MM.1S (cell line): ENCODE measurements at regions not wholly inside any gene's neighbourhood (a gene's known extent, or its start where the extent isn't known, plus 50 kb on each side); places are given as distances from the start of the nearest gene placed in this dataset.

Experiments used
- DNase-seq: peaks from one replicate; pipeline ENCODE4 v3.0.0-alpha.2; 2015
- H2AFZ ChIP-seq: fragments of 300-600 bp; sonication (generic); 2 replicates; pipeline ENCODE4 v1.6.0; 2016; ENCODE audit warnings: antibody characterized with exemption, low read length
- H3F3A ChIP-seq: fragments of 300-600 bp; sonication (generic); 2 replicates; pipeline ENCODE4 v1.6.1; 2016; ENCODE audit warnings: mild to moderate bottlenecking, antibody characterized with exemption, low read length, moderate library complexity, mixed read lengths; ENCODE audit not compliant: insufficient read depth
- H3K27ac ChIP-seq: fragments of 300-600 bp; sonication (generic); 2 replicates; pipeline ENCODE4 v1.5.1; 2016; ENCODE audit warnings: mild to moderate bottlenecking, low read length
- H3K27me3 ChIP-seq: fragments of 300-600 bp; sonication (generic); replicated peaks from 2 replicates; pipeline ENCODE4 v1.6.0; 2016; ENCODE audit warnings: low read length; ENCODE audit not compliant: insufficient read depth
- H3K36me3 ChIP-seq: fragments of 300-600 bp; sonication (generic); replicated peaks from 2 replicates; pipeline ENCODE4 v1.6.1; 2016; ENCODE audit warnings: mild to moderate bottlenecking, low read length, mixed read lengths; ENCODE audit not compliant: insufficient read depth
- H3K4me1 ChIP-seq: fragments of 300-600 bp; sonication (generic); 2 replicates; pipeline ENCODE4 v1.6.1; 2016; ENCODE audit warnings: low read length, mixed read lengths
- H3K4me2 ChIP-seq: fragments of 300-600 bp; sonication (generic); 2 replicates; pipeline ENCODE4 v1.6.0; 2016; ENCODE audit warnings: low read depth, low read length
- H3K4me3 ChIP-seq: fragments of 300-600 bp; sonication (generic); 2 replicates; pipeline ENCODE4 v1.5.1; 2016; ENCODE audit warnings: low read length, mixed read lengths
- H3K79me2 ChIP-seq: fragments of 300-600 bp; sonication (generic); 2 replicates; pipeline ENCODE4 v1.6.1; 2016; ENCODE audit warnings: mixed run types, low read length, mixed read lengths
- H3K9ac ChIP-seq: fragments of 300-600 bp; sonication (generic); 2 replicates; pipeline ENCODE4 v1.6.1; 2016; ENCODE audit warnings: low read length, mixed read lengths
- H3K9me2 ChIP-seq: fragments of 300-600 bp; sonication (generic); replicated peaks from 2 replicates; pipeline ENCODE4 v1.6.1; 2016; ENCODE audit warnings: mild to moderate bottlenecking, low read length, mixed read lengths; ENCODE audit not compliant: insufficient read depth
- H3K9me3 ChIP-seq: fragments of 300-600 bp; sonication (generic); replicated peaks from 2 replicates; pipeline ENCODE4 v1.6.1; 2016; ENCODE audit warnings: mild to moderate bottlenecking, low read length, mixed read lengths; ENCODE audit not compliant: insufficient read depth
- H4K20me1 ChIP-seq: fragments of 300-600 bp; sonication (generic); 2 replicates; pipeline ENCODE4 v1.6.1; 2016; ENCODE audit warnings: mild to moderate bottlenecking, low read length, moderate library complexity, mixed read lengths; ENCODE audit not compliant: insufficient read depth
- EZH2 ChIP-seq: fragments of 300-600 bp; sonication (generic); optimal IDR thresholded peaks from 2 replicates; pipeline ENCODE3; 2017; ENCODE audit warnings: low read depth, mild to moderate bottlenecking, antibody characterized with exemption, low read length, mixed read lengths
- EZH2phosphoT487 ChIP-seq: fragments of 300-600 bp; sonication (generic); IDR thresholded peaks from 2 replicates; pipeline ENCODE4 v1.6.1; 2018; ENCODE audit warnings: antibody characterized with exemption, low read length
- TF ChIP-seq, protein P1 (sequence below): fragments of 300-600 bp; sonication (generic); IDR thresholded peaks from 2 replicates; pipeline ENCODE4 v1.5.1; 2016; ENCODE audit warnings: antibody characterized with exemption, low read length, mixed read lengths

DNA sequence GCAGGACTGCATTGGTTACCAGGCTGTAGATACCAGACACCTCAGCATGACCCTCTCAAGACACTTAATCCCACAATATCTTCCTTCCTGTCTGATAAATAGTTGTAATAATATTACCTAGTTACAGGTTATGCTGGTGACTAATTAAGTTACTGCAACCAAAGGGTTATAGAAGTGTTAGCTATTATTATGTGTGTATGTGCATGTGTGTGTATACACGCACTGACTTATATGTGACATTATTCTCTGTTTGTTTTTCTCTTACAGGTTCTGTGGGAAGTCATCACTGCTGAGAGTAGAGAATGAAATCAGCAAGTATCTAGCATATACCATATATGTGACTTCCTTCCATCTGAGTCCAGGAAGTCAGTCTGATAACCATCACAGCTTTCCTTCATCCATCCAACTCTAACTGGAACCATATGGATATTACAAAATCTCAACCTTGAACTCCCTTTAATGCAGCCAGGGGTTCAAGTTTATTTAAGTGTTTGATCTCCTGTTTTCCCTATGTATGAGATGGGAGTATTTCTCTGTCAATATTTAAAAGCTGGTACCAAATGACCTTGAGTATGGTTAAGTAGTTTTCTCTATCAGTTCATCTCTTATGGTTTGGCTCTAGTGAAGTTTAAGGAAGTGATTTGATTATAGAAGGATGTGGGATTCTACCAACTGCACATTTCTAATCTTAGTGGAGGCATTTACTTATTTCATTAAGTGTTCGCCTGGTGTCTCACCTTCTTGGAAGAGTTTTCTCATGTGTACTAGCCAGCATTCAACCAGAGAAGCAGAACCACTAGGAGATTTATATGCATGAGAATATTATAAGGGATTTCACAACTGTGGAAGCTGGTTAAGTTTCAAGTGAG lies 313.2 kb downstream of the HIVEP2 start:
- no peak overlapping the region for H3K4me2 ChIP-seq
- no peaks in the 10 kb centered on the region for H3K36me3 ChIP-seq
- H3K4me3 ChIP-seq = no peak overlapping the region
- H3K9me3 ChIP-seq = no peaks in the 10 kb centered on the region
- no peak for DNase-seq
- H3K9ac ChIP-seq = no peak overlapping the region
- H2AFZ ChIP-seq = no peak overlapping the region
- H3K79me2 ChIP-seq = no peaks in the 10 kb centered on the region
- H3K9me2 ChIP-seq = no peaks in the 10 kb centered on the region
- no peaks in the 10 kb centered on the region for H3K4me1 ChIP-seq
- no peaks in the 10 kb centered on the region for H3F3A ChIP-seq
- H4K20me1 ChIP-seq = no peaks in the 10 kb centered on the region
- no peaks in the 10 kb centered on the region for H3K27me3 ChIP-seq
- no peak for TF ChIP-seq EZH2
- TF ChIP-seq, protein P1, sequence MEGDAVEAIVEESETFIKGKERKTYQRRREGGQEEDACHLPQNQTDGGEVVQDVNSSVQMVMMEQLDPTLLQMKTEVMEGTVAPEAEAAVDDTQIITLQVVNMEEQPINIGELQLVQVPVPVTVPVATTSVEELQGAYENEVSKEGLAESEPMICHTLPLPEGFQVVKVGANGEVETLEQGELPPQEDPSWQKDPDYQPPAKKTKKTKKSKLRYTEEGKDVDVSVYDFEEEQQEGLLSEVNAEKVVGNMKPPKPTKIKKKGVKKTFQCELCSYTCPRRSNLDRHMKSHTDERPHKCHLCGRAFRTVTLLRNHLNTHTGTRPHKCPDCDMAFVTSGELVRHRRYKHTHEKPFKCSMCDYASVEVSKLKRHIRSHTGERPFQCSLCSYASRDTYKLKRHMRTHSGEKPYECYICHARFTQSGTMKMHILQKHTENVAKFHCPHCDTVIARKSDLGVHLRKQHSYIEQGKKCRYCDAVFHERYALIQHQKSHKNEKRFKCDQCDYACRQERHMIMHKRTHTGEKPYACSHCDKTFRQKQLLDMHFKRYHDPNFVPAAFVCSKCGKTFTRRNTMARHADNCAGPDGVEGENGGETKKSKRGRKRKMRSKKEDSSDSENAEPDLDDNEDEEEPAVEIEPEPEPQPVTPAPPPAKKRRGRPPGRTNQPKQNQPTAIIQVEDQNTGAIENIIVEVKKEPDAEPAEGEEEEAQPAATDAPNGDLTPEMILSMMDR = no peak
- TF ChIP-seq EZH2phosphoT487 = no peak
- H3K27ac ChIP-seq = no peak overlapping the region

DNA sequence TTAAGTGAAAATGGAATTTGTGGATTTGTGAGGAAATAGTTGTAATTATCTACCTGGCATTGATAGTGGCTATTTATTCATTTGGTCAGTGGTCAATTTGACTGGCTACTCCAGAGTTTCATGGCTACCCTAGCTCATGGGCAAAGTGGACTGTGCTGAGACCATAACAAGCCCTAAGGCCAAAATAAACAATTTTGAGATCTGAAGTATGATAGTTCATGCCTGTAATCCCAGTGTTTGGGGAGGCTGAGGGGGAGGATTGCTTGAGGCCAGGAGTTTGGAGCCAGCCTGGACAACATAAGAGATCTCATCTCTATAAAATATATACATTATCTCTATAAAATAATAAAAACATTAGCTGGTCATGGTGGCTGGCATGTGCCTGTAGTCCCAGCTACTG lies 311.7 kb downstream of the HIVEP2 start:
- Histone ChIP-seq H3K9me2 (no peaks in the 10 kb centered on the region), H3K9me3 (no peaks in the 10 kb centered on the region), H4K20me1 (no peaks in the 10 kb centered on the region), H3K79me2 (no peaks in the 10 kb centered on the region), H3K27ac (no peak overlapping the region), H3K36me3 (no peaks in the 10 kb centered on the region), H3F3A (no peaks in the 10 kb centered on the region), H3K27me3 (no peaks in the 10 kb centered on the region), H3K4me1 (no peaks in the 10 kb centered on the region), H3K4me2 (no peak overlapping the region), H3K9ac (no peak overlapping the region), H3K4me3 (no peak overlapping the region), H2AFZ (no peak overlapping the region)
- no peak for DNase-seq
- TF ChIP-seq, protein P1 = no peak
- TF ChIP-seq EZH2phosphoT487 = no peak
- no peak for TF ChIP-seq EZH2

DNA sequence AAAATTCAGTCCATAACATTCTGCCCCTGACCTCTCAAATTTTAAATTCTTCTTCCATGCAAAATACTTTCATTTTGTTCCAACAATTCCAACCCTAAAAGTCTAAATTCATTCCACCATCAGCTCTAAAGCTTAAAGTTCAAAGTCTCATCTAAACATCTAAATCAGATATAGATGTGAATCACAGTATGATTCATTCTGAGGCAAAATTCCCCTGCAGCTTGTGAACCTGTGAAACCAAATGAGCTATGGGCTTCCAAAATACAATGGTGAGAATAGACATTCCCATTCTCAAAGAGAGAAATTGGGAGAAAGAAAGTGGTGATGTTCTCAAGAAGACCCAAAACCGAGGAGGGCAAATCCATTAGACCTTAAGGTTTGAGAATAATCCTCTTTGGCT lies 309.8 kb downstream of the HIVEP2 start:
- H3K27me3 ChIP-seq = no peaks in the 10 kb centered on the region
- H3K9me2 ChIP-seq = no peaks in the 10 kb centered on the region
- no peak overlapping the region for H3K9ac ChIP-seq
- H3F3A ChIP-seq = no peaks in the 10 kb centered on the region
- H3K79me2 ChIP-seq = no peaks in the 10 kb centered on the region
- no peaks in the 10 kb centered on the region for H3K4me1 ChIP-seq
- no peak for DNase-seq
- H3K36me3 ChIP-seq = no peaks in the 10 kb centered on the region
- H2AFZ ChIP-seq = no peak overlapping the region
- H3K9me3 ChIP-seq = no peaks in the 10 kb centered on the region
- H3K4me3 ChIP-seq = no peak overlapping the region
- H3K27ac ChIP-seq = no peak overlapping the region
- no peaks in the 10 kb centered on the region for H4K20me1 ChIP-seq
- TF ChIP-seq, protein P1 = no peak
- TF ChIP-seq EZH2 = no peak
- TF ChIP-seq EZH2phosphoT487 = no peak
- no peak overlapping the region for H3K4me2 ChIP-seq
